HCT116 (cell line): ENCODE measurements at regions not wholly inside any gene's neighbourhood (a gene's known extent, or its start where the extent isn't known, plus 50 kb on each side); places are given as distances from the start of the nearest gene placed in this dataset.

ENCODE experiments used
- ATAC-seq: fragments of 200-7000 bp; cut with Tn5 transposase; 2 replicates; pipeline ENCODE4 v1.9.1; 2020; ENCODE audit warnings: mild to moderate bottlenecking, moderate library complexity
- BruUV-seq: library from RNA; stranded (reverse); fragments of 400-500 nt; replicated peaks from 2 replicates; lab custom pipeline; 2021; lab: Mats Ljungman, UMichigan
- CTCF ChIA-PET: fragments of 300-600 bp; sonication (Branson Sonifier 250); formaldehyde crosslinking; loops from one replicate; lab custom pipeline; 2021; ENCODE audit warnings: antibody characterized with exemption; lab: Charles Lee
- POLR2A ChIA-PET: fragments of 300-600, 350-600 bp; sonication (Branson Sonifier 250); formaldehyde crosslinking; loops from one replicate; lab custom pipeline; 2021; ENCODE audit warnings: antibody characterized with exemption; lab: Charles Lee
- RAD21 ChIA-PET, 2 experiments: fragments of 300-600 bp; sonication (Branson Sonifier 250); formaldehyde crosslinking; loops; one replicate each; lab custom pipeline; 2023; ENCODE audit warnings: low total read pairs in 2 of 2; ENCODE audit not compliant: uncharacterized antibody in 2 of 2, unreplicated experiment in 2 of 2, low non-redundant PET in 1 of 2; lab: Charles Lee
- DNase-seq: peaks from one replicate; pipeline ENCODE4 v3.0.0-alpha.2; 2010; ENCODE audit warnings: low read depth, low spot score
- H2AFZ ChIP-seq: fragments of 200-600 bp; shearing (Covaris generic), sonication (generic); 2 replicates; pipeline ENCODE4 v1.6.1; 2017; ENCODE audit warnings: low read depth, mixed run types, mixed read lengths, antibody characterized with exemption, low read length; ENCODE audit not compliant: poor library complexity, severe bottlenecking
- H3K27ac ChIP-seq: 2 replicates; pipeline ENCODE4 v1.5.1; 2012; ENCODE audit warnings: low read depth, low read length
- H3K27me3 ChIP-seq: fragments of 200-600 bp; sonication (generic); 2 replicates; pipeline ENCODE4 v1.6.1; 2016; ENCODE audit warnings: mixed run types, low read length, mixed read lengths; ENCODE audit not compliant: insufficient read depth
- H3K36me3 ChIP-seq, 2 experiments: fragments of 200-500 bp in 1 of 2; fragments of 200-600 bp in 1 of 2; sonication (Bioruptor generic) in 1 of 2; sonication (generic) in 1 of 2; 2 replicates each; pipeline versions ENCODE4 v1.5.1 to v1.6.1; 2014 to 2016; ENCODE audit warnings: low read length in 2 of 2, inconsistent platforms in 1 of 2, mixed read lengths in 1 of 2, mixed run types in 1 of 2; ENCODE audit not compliant: insufficient read depth in 2 of 2, control insufficient read depth in 1 of 2
- H3K4me1 ChIP-seq, 2 experiments: fragments of 200-600 bp in 1 of 2; sonication (generic) in 1 of 2; 2 replicates each; pipeline versions ENCODE4 v1.5.1 to v1.6.1; 2012 to 2017; ENCODE audit warnings: low read length in 2 of 2, inconsistent platforms in 1 of 2, mild to moderate bottlenecking in 1 of 2, mixed read lengths in 1 of 2, mixed run types in 1 of 2, moderate library complexity in 1 of 2; ENCODE audit not compliant: insufficient read depth in 2 of 2, control insufficient read depth in 1 of 2
- H3K4me2 ChIP-seq: fragments of 200-600 bp; sonication (generic); 2 replicates; pipeline ENCODE4 v1.6.1; 2017; ENCODE audit warnings: mixed run types, low read length, mixed read lengths
- H3K4me3 ChIP-seq, 2 experiments: fragments of 200-600 bp in 1 of 2; sonication (generic) in 1 of 2; replicated peaks in 1 of 2; 2 replicates each; pipeline ENCODE4 v1.5.1; 2011 to 2016; ENCODE audit warnings: low read length in 2 of 2, control low read depth in 1 of 2, low read depth in 1 of 2, mild to moderate bottlenecking in 1 of 2, mixed read lengths in 1 of 2, mixed run types in 1 of 2
- H3K79me2 ChIP-seq: fragments of 200-600 bp; sonication (generic); 2 replicates; pipeline ENCODE4 v1.6.1; 2017; ENCODE audit warnings: mild to moderate bottlenecking, mixed run types, low read length, moderate library complexity, mixed read lengths; ENCODE audit not compliant: insufficient read depth
- H3K9ac ChIP-seq: fragments of 200-600 bp; sonication (generic); 2 replicates; pipeline ENCODE4 v1.6.1; 2016; ENCODE audit warnings: low read length, mixed read lengths
- H3K9me2 ChIP-seq: fragments of 200-600 bp; sonication (generic), shearing (Covaris generic); 2 replicates; pipeline ENCODE4 v1.6.1; 2017; ENCODE audit warnings: mixed run types, mild to moderate bottlenecking, moderate library complexity; ENCODE audit not compliant: insufficient read depth
- H3K9me3 ChIP-seq, 2 experiments: fragments of 200-500 bp in 1 of 2; fragments of 200-600 bp in 1 of 2; sonication (Bioruptor generic) in 1 of 2; sonication (generic) in 1 of 2; 2 replicates each; pipeline ENCODE4 v1.6.1; 2014 to 2017; ENCODE audit warnings: low read length in 2 of 2, mixed read lengths in 2 of 2, inconsistent platforms in 1 of 2, low read depth in 1 of 2, mild to moderate bottlenecking in 1 of 2, mixed run types in 1 of 2, moderate library complexity in 1 of 2; ENCODE audit not compliant: control insufficient read depth in 1 of 2, insufficient read depth in 1 of 2
- H4K20me1 ChIP-seq: fragments of 200-600 bp; sonication (generic), shearing (Covaris generic); 2 replicates; pipeline ENCODE4 v1.6.1; 2017; ENCODE audit warnings: mixed run types, mild to moderate bottlenecking, moderate library complexity; ENCODE audit not compliant: insufficient read depth
- CEBPB ChIP-seq: IDR thresholded peaks from 2 replicates; pipeline ENCODE4 v1.6.1; 2012; ENCODE audit warnings: low read depth
- CTCF ChIP-seq, 3 experiments: fragments of 200-600 bp in 1 of 3; sonication (generic) in 1 of 3; IDR thresholded peaks in 2 of 3; conservative IDR thresholded peaks in 1 of 3; 2 replicates each; pipeline ENCODE4 v1.5.1; 2012 to 2017; ENCODE audit warnings: low read depth in 2 of 3, low read length in 2 of 3, antibody characterized with exemption in 1 of 3, borderline replicate concordance in 1 of 3, control low read depth in 1 of 3, mild to moderate bottlenecking in 1 of 3, mixed read lengths in 1 of 3, mixed run types in 1 of 3, moderate library complexity in 1 of 3; ENCODE audit not compliant: insufficient read depth in 1 of 3
- JUND ChIP-seq: IDR thresholded peaks from 2 replicates; pipeline ENCODE4 v1.6.1; 2012
- RAD21 ChIP-seq: IDR thresholded peaks from 2 replicates; pipeline ENCODE4 v1.6.1; 2012; ENCODE audit warnings: low read depth, mild to moderate bottlenecking
- intact Hi-C: fragments of 100-400 bp; cut with micrococcal nuclease; formaldehyde crosslinking; loops from 2 replicates; pipeline ENCODE4 v1.10.0; 2022

- no peak overlapping the region for H3K27ac ChIP-seq
- peak; percentile 57 for DNase-seq
- no peaks in the 10 kb centered on the region for H3K27me3 ChIP-seq
- H2AFZ ChIP-seq: peak overlapping the region; percentile 79
- BruUV-seq: no TSS peak
- H4K20me1 ChIP-seq: no peaks in the 10 kb centered on the region
- H3K4me3 ChIP-seq: no peak overlapping the region
- H3K79me2 ChIP-seq: no peaks in the 10 kb centered on the region
- no peaks in the 10 kb centered on the region for H3K36me3 ChIP-seq
- peak; percentile 83 for ATAC-seq
- no peaks in the 10 kb centered on the region for H3K9me3 ChIP-seq
- POLR2A ChIA-PET: no interaction called here
- H3K4me2 ChIP-seq: no peak overlapping the region; the same call in 1 of the 2 replicates
- H3K4me1 ChIP-seq: peaks cover 7 to 10% of the 10 kb centered on the region in 2 experiments; a peak in 3 of 4 replicates
- H3K9ac ChIP-seq: no peak overlapping the region
- RAD21 ChIA-PET: interaction anchor here in 1 of 2 experiments (0.6 kb wide), 1 partner anchor 60 kb away, joined by 3 read pairs; no protein-coding TSS in a partner anchor
- H3K9me2 ChIP-seq: no peaks in the 10 kb centered on the region
- intact Hi-C loops: loop anchor here (1.0 to 5.0 kb wide), 3 partner anchors 240 to 1377 kb away; no protein-coding TSS in a partner anchor
- CTCF ChIA-PET: interaction anchor here (0.6 to 2.8 kb wide), 6 partner anchors 10 to 685 kb away, joined by 3 to 12 read pairs (median 5); no protein-coding TSS in a partner anchor
- TF ChIP-seq CEBPB (no peak), JUND (no peak), CTCF (IDR thresholded peaks at IDR 0.05 in 2 of 3, conservative IDR thresholded peaks at IDR 0.05 in 1 of 3; ENCODE audit: borderline replicate concordance in 1 of 3, insufficient read depth in 1 of 3, low read depth in 2 of 3, low read length in 2 of 3) (peak; percentile 45 to 88 (median 86); a peak in 5 of 6 replicates), RAD21 (peak; percentile 80)
- TF ChIP-seq, all 23 proteins: peak for 2
These were observed 312.7 kb upstream of the CCDC54 start for GRCh38 chr3:107064405-107065060.
